Testis (tissue), 2 donors: ENCODE measurements at regions not wholly inside any gene's neighbourhood (a gene's known extent, or its start where the extent isn't known, plus 50 kb on each side); places are given as distances from the start of the nearest gene placed in this dataset.

Source experiments
- DNase-seq: peaks from one replicate; pipeline ENCODE4 v3.0.0-alpha.2; 2019
- H3K27ac ChIP-seq, 2 donors: fragments of 200-600 bp; sonication (generic); one replicate each; pipeline ENCODE4 v1.5.1; 2019
- H3K27me3 ChIP-seq: fragments of 200-600 bp; sonication (generic); one replicate; pipeline ENCODE4 v1.5.1; 2019
- H3K36me3 ChIP-seq: fragments of 200-600 bp; sonication (generic); one replicate; pipeline ENCODE4 v1.5.1; 2017; ENCODE audit warnings: low read depth; ENCODE audit errors: missing control alignments
- H3K4me1 ChIP-seq: fragments of 200-600 bp; sonication (generic); one replicate; pipeline ENCODE4 v1.5.1; 2019
- H3K4me3 ChIP-seq, 2 donors: fragments of 200-600 bp; sonication (generic); one replicate each; pipeline ENCODE4 v1.5.1; 2017 to 2019
- H3K9me3 ChIP-seq: fragments of 200-600 bp; sonication (generic); one replicate; pipeline ENCODE4 v1.5.1; 2017
- CTCF ChIP-seq, 3 experiments: fragments of 450-650 bp in 2 of 3; fragments of 200-600 bp in 1 of 3; sonication (generic) in 1 of 3; IDR thresholded peaks; one replicate each; pipeline ENCODE4 v1.5.1; 2016 to 2019; ENCODE audit warnings: antibody characterized with exemption in 3 of 3, mild to moderate bottlenecking in 2 of 3, moderate library complexity in 1 of 3
- POLR2A ChIP-seq: fragments of 450-650 bp; IDR thresholded peaks from one replicate; pipeline ENCODE4 v1.6.1; 2017; ENCODE audit warnings: antibody characterized with exemption, mild to moderate bottlenecking, moderate library complexity
- WGBS, 2 donors: methylation state at CpG; one replicate each; pipeline ENCODE4 v1.1.5; 2018; 5-methylcytosine and 5-hydroxymethylcytosine counted together
- intact Hi-C: fragments of 100-400 bp; cut with DNase I; formaldehyde crosslinking; loops from one replicate; pipeline ENCODE4 v1.15.1; 2023; ENCODE audit warnings: low total_unique reads

GRCh38 chr1:83639785-83640184, 359.1 kb downstream of the TTLL7 start:
- DNase-seq = no peak
- no peaks in the 10 kb centered on the region for H3K9me3 ChIP-seq
- H3K36me3 ChIP-seq = no peaks in the 10 kb centered on the region
- H3K27ac ChIP-seq = no peak overlapping the region
- 71 to 80% methylated on average over 3 of the region's 3 CpGs for WGBS, 2 donors
- no peaks in the 10 kb centered on the region for H3K27me3 ChIP-seq
- intact Hi-C loops = no loop called here
- TF ChIP-seq CTCF (IDR thresholded peaks at IDR 0.05) = no peak
- TF ChIP-seq POLR2A = no peak
- no peak overlapping the region for H3K4me3 ChIP-seq
- peaks cover 11% of the 10 kb centered on the region for H3K4me1 ChIP-seq

GRCh38 chr1:83637586-83637985, 361.3 kb downstream of the TTLL7 start:
- TF ChIP-seq CTCF (IDR thresholded peaks at IDR 0.05) = no peak
- TF ChIP-seq POLR2A = no peak
- Histone ChIP-seq H3K27ac (no peak overlapping the region), H3K27me3 (no peaks in the 10 kb centered on the region), H3K4me1 (peaks cover 9% of the 10 kb centered on the region), H3K4me3 (no peak overlapping the region), H3K9me3 (no peaks in the 10 kb centered on the region), H3K36me3 (no peaks in the 10 kb centered on the region)
- DNase-seq = no peak
- intact Hi-C loops = no loop called here

GRCh38 chr1:83637009-83637408, 361.9 kb downstream of the TTLL7 start:
- H3K4me3 ChIP-seq = no peak overlapping the region
- WGBS, 2 donors = 58 to 62% methylated on average over 5 of the region's 5 CpGs
- TF ChIP-seq CTCF (IDR thresholded peaks at IDR 0.05) (no peak), POLR2A (no peak)
- DNase-seq = no peak
- intact Hi-C loops = no loop called here
- H3K27ac ChIP-seq = no peak overlapping the region
- H3K27me3 ChIP-seq = no peaks in the 10 kb centered on the region
- no peaks in the 10 kb centered on the region for H3K36me3 ChIP-seq
- H3K9me3 ChIP-seq = no peaks in the 10 kb centered on the region
- H3K4me1 ChIP-seq = peaks cover 4% of the 10 kb centered on the region

GRCh38 chr1:83632906-83633305, 366.0 kb downstream of the TTLL7 start:
- H3K4me1 ChIP-seq = no peaks in the 10 kb centered on the region
- no peak overlapping the region for H3K4me3 ChIP-seq
- TF ChIP-seq POLR2A (no peak), CTCF (IDR thresholded peaks at IDR 0.05) (no peak)
- no peak overlapping the region for H3K27ac ChIP-seq
- DNase-seq = no peak
- H3K27me3 ChIP-seq = no peaks in the 10 kb centered on the region
- intact Hi-C loops = no loop called here
- H3K36me3 ChIP-seq = no peaks in the 10 kb centered on the region
- 89 to 100% methylated on average over 1 of the region's 1 CpG for WGBS, 2 donors
- no peaks in the 10 kb centered on the region for H3K9me3 ChIP-seq

GRCh38 chr1:83631851-83632250, 367.1 kb downstream of the TTLL7 start:
- WGBS, 2 donors = 90% methylated on average over 6 of the region's 6 CpGs
- Histone ChIP-seq H3K9me3 (no peaks in the 10 kb centered on the region), H3K36me3 (no peaks in the 10 kb centered on the region), H3K27ac (no peak overlapping the region), H3K27me3 (no peaks in the 10 kb centered on the region), H3K4me3 (no peak overlapping the region), H3K4me1 (no peaks in the 10 kb centered on the region)
- no peak for DNase-seq
- TF ChIP-seq POLR2A = no peak
- no peak for TF ChIP-seq CTCF (IDR thresholded peaks at IDR 0.05)
- intact Hi-C loops = no loop called here
